SK-N-MC (cell line): ENCODE measurements at regions not wholly inside any gene's neighbourhood (a gene's known extent, or its start where the extent isn't known, plus 50 kb on each side); places are given as distances from the start of the nearest gene placed in this dataset.

ENCODE experiments used
- EZH2 ChIP-seq: fragments of 200-600 bp; sonication (generic); IDR thresholded peaks from one replicate; pipeline ENCODE4 v1.6.1; 2017; ENCODE audit warnings: antibody characterized with exemption
- FOXP2 ChIP-seq: optimal IDR thresholded peaks from 2 replicates; pipeline ENCODE3; 2011; ENCODE audit warnings: mild to moderate bottlenecking, moderate library complexity; ENCODE audit not compliant: insufficient read depth; ENCODE audit errors: extremely low read length, control extremely low read depth
- POLR2AphosphoS5 ChIP-seq: IDR thresholded peaks from 2 replicates; pipeline ENCODE4 v1.6.1; 2012; ENCODE audit warnings: mild to moderate bottlenecking, low read depth, low read length, borderline replicate concordance

DNA sequence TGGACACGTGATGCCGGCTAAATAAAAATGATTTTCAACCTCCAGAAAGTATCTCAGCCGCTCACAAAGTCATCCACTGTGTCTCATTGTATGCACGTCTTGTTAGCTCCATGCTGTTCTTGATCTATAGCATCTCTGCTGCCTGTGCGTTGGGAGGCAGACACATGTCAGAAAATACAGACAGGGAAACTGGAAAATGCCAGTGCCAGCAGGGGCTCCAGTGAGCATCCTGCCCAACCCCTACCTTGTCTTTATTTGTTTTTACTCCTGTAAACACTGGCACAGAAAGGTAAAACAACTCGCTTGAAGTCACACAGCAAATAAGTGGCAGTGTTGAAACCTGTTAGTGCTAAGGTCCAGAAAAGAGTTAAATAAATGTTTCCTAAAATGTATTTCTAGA is 208.1 kb upstream of the ASIC2 start:
- no peak for TF ChIP-seq EZH2
- no peak for TF ChIP-seq POLR2AphosphoS5
- no peak for TF ChIP-seq FOXP2
